Activated CD4-positive, alpha-beta T cell treated with anti-CD3 and anti-CD28 coated beads, Interleukin-2, amount 50 U/mL, for 4 hours (primary cell): ENCODE measurements at regions not wholly inside any gene's neighbourhood (a gene's known extent, or its start where the extent isn't known, plus 50 kb on each side); places are given as distances from the start of the nearest gene placed in this dataset.
"Not testable (repeated sequence)": the region's sequence is repeated elsewhere in the genome, so short reads cannot be mapped to it uniquely, and the experiment has no call there.

Experiments
- DNase-seq, 2 experiments: peaks; one replicate each; pipeline ENCODE4 v3.0.0-alpha.2; 2020

DNA sequence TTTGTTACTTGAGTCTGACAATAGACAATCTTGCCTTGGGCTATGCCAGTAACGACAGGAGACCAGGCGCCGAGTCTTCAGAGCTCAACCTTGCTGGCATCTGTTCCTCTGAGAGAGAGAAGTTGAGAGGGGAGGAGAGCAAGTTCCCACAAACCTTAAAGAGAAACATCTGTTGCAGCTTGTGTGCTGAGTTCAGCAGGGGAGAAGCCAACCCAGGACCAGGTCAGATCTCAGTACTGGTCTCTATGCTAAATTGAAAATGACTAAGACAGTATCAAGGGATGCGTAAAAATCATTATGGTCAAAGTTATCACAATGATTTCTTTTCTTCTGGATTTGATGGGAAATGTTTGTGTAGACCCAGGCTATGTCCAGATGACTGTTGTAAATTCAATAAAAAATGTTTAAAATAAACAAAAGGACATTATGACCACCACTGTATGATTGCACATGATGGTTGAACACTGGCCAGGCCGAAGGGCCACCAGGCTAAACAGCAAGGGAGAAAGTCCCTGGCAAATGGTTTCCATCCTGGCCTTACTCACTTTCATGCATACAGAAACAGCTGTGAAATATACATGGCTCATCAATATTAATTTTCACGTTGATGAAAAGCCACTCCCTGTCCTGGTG lies 100.3 kb upstream of the PMAIP1 start:
- no peak for DNase-seq

DNA sequence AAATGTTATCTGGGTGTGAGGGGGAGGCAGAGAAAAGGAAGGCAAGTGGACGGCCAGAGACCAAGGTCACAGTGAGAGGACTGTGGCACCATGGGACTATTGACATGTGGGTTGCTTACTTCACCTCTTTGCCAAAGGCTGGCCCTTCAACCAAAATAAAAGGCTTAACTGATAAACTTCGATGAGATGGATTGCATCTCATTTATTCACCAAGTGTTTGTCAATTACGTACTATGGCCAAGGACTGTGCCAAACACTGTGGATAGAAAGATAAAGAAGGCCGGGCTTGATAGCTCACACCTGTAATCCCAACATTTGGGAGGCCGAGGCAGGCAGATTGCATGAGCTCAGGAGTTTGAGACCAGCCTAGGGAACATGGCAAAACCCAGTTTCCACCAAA lies 98.7 kb upstream of the CCBE1 start:
- no peak for DNase-seq

DNA sequence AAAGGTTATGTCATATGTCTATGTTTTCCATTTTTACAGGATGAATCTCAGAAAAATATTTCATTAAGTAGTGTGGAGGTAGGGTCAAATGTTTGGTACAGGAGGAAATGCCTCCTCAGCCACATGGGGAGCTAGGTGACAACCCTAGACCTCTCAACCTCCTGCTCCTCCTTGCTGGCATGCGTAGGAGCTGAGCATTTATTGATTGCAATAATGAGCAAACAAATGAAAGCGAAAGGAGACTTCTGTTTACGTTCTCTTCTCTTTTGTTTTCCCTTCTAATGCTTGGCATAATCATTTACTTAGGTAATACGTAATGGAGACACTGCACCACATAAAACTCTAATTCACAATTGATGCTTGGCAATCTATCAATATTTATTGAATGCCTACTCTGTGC lies 95.1 kb upstream of the CCBE1 start:
- no peak for DNase-seq

DNA sequence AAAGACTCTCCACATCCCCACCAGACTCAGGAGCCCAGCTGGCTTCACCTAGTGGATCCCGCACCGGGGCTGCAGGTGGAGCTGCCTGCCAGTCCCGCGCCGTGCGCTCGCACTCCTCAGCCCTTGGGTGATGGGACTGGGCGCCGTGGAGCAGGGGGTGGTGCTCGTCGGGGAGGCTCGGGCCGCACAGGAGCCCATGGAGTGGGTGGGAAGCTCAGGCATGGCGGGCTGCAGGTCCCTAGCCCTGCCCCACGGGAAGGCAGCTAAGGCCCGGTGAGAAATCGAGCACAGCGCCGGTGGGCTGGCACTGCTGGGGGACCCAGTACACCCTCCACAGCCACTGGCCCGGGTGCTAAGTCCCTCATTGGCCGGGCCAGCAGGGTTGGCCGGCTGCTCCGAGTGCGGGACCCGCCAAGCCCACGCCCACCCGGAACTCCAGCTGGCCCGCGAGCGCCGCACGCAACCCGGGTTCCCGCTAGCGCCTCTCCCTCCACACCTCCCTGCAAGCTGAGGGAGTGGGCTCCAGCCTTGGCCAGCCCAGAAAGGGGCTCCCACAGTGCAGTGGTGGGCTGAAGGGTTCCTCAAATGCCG lies 93.2 kb upstream of the CCBE1 start:
- not testable (repeated sequence) for DNase-seq

DNA sequence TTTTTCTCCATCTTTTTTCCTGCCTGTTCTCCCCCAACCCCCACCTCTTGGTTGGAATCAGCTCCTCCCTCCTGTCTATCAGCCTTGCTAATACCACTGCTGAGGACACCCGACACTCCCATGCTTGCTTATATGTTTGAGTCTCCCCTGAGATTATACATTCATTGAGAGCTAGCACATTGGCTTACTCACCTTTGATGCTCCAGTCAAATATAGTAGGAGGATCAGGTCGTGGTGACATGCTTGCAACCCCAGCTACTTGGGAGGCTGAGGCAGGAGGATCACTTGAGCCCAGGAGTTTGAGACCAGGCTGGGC lies 91.5 kb upstream of the CCBE1 start:
- DNase-seq, result no peak

DNA sequence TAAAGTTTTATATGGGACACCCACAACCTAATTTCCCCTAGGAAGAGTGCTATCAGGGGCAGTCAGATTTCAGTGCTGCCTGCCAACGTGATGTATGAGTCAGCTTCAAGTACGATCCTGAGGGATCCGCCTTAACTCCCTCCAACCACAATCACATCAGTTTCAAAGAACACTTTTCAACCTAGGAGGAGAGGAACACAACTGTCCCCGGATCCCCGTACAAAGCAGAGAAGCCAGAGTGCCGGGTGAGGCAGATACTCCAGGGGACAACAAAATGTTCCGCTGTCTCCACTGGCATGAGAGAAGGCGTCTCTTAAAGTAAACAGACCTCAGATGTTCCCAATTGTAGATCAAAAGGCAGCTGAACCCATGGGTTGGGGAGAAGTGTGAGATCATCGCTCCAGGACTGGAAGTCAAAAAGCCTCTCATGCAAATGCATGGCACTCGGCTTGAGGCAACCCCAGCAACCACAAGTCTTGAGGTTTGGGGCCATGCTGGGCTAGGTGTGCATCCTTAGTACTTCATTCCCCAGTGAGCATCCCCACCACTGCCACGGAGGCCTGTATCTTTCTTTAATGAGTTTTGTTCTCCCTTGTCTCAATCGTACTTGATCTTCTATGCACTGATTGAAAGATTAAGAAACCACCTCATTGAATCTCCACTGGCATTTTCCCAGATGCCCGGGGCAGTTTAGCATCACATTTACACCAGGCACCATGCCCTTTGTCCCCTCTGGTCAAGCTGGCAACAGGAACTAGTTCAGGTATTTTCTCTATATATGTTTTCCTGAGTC lies 91.0 kb upstream of the CCBE1 start:
- DNase-seq, result no peak

DNA sequence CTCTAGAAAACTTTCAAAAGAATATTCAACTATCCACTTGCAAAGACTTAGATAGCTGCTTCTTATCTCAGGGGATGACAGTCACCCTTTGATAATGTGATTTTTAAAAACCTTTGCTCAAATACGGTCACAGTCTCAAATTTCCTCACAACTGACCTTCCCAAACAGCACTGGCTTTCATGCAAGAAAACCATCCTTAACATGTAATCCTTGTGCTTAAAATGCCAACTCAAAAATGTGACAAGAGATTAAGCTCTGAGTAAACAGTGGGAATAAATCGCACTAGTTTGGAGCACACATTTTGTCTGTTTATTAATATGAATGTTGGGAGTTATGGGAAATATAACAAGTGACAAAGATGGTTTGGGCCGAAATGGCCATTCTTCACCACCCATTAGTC lies 87.5 kb upstream of the CCBE1 start:
- no peak for DNase-seq

DNA sequence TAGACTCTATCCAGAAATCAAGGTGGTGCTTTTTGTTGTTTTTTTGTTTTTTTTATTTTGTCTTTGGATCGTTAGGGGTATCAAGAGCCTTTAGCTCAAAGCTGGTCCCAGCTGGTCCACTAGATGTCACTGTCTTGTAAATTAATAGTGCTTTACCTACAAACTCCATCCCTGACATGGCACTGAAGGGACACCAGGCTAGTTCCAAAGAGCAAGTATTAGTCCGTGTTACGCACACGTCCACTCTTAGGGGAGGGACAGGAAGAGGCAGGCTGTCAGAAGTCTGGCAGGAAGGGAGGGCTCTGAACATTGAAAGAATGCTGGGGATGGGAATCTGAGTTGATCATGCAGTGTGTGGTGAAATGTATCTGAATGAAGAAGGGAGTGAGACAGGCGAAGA lies 85.9 kb upstream of the CCBE1 start:
- DNase-seq, result no peak

DNA sequence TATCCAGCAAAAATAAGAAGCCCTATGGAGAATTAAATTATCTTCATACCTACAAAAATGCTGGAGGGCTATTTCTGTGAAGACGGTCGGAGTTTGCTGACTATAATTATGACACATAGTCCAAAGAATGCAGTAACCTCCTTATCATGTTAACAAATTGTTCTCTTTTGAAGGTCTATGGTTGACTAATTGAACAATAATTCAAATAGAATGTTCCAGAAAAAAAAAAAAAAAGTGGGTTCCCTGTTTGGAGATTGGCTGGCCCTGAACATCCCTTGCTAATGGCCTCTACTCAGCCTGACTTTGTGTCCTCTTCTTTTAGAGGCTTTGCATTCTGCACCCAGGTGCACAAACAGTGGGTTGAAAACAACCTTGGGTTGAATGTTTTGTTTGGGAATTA lies 82.8 kb upstream of the CCBE1 start:
- DNase-seq, result no peak

DNA sequence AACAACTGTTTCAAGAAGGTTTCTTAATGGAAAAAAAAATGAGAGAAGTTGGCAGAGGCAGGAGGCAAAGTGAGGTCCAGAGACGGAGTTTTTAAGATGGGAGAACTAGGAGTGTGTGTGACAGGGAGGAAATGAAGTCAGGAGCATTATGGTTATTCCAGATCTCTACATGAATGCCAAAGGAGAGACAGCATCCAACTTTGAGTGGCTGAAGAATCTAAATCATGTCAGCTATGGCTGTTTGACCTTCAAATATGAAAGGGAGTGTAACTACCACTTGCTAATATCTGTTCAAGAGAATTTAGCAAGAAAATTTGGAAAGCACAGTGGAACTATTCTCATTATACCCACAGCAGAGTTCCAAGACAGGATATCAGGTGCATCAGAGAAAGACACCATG lies 81.2 kb upstream of the CCBE1 start:
- no peak for DNase-seq

DNA sequence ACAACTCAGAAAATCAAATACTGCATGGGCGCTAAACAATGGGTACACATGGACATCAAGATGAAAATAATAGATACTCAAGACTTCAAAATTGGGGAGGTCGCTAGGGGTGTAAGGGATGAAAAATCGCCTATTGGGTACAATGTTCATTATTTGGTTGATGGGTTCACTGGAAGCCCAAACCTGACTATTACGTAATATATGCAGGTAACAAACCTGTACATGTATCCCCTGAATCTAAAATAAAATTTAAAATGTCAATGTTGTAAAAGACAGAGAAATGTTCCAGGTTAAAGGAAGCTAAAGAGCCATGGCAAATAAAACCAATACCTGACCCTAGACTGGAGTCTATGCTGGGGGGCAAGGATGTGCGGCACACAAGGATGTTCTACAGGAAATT lies 80.4 kb upstream of the CCBE1 start:
- no peak for DNase-seq

DNA sequence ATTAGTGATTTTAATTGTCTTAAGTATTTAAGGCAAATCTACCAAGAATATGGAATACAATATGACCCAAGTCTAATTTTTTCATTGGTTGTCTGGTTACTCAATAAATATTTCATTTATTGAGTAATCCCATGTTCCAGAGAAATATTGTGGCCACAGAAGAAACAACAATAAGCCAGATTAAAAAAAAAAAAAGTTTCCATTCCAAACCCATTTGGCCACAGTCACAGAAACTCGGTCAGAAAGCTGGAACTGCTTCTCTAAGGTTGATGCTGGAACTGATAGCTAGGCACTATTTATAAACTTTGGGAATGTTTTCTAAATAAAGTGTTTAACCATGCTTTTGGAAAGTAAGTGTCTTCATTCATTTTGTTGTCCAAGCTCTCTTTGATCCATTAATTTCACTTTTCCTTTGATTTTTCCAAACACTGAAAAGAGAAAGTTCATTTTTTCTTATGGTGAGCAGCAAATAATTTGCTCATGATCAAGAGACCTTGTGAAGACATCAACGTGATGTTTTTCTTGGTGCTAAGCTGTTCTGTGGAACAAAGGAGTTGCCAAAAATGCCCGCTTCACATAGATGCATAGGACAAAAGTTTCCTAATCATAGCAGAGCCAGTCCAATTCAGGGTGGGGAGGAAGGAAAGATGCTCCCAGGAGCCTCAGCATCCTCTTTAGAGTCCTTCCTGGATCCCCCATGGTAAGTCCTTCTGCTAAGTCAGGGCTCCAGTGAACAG lies 72.1 kb upstream of the CCBE1 start:
- no peak for DNase-seq

DNA sequence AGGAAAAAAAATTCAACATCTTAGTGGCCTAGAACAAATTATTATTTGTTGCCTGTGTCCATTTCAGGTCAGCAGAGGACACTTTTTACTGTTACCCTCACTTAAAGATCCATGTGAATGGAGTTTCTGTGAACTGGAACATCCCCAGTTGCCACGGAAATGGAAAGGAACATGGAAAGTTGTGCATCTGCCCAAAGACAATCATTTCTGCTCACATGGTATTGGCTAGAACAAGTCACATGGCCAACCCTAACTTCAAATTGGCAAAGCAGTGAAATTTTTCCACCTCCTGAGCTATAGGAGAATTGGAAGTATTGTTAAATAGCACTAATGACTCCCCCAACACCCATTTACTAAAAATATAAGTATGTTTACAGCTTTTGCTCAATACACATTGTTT lies 71.2 kb upstream of the CCBE1 start:
- DNase-seq, result no peak

DNA sequence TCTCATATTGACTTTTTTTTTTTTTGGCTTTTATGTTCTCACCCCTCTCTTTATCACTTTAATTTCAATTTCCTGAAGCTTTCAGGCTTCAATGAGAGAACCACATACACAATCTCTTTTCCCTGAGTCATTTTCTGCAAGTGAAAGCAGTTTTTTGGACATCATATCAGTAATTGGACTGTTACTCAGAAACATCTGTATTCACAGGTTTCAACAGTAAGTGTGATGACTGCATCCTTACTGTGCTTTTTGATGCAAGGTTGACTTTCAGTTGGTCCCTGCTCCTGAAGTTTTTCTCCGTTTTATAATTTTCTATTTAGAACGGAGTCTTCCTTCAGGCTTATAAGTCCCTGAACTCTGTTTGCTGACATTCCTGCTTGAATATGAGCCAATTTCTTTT lies 70.5 kb upstream of the CCBE1 start:
- DNase-seq, result no peak

DNA sequence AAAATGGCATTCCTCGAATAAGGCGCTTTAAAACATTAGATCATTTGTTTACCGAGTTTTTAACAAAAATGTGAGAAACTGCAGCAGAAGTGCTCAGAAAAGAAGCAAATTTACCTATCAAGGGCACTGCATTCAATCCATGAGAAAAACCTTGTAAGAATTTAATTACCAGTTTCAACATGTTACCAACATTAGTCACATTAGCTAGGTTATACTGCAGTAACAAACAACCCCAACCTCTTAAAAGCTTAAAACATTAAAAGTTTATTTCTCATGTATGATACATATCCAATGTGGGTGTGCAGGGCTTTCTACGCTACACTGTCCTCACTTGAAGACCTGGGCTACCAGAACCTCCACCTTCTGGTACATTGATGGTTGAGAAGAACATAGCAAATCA lies 68.1 kb upstream of the CCBE1 start:
- no peak for DNase-seq

DNA sequence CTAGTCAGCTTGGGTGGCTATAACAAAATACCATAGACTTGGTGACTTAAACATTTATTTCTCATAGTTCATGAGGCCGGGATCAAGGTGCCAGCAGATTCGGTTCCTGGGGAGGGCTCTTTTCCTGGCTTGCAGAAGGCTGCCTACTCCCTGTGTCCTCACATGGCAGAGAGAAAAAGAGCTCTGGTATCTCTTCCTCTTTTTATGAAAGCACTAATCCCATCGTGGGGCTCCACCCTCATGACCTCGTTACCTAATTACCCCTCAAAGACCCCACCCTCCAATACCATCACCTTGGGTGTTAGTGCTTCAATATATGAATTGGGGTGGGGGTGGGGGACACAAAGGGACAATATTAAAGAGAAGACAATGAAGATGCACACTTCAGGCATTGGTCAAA lies 67.1 kb upstream of the CCBE1 start:
- DNase-seq, result no peak

DNA sequence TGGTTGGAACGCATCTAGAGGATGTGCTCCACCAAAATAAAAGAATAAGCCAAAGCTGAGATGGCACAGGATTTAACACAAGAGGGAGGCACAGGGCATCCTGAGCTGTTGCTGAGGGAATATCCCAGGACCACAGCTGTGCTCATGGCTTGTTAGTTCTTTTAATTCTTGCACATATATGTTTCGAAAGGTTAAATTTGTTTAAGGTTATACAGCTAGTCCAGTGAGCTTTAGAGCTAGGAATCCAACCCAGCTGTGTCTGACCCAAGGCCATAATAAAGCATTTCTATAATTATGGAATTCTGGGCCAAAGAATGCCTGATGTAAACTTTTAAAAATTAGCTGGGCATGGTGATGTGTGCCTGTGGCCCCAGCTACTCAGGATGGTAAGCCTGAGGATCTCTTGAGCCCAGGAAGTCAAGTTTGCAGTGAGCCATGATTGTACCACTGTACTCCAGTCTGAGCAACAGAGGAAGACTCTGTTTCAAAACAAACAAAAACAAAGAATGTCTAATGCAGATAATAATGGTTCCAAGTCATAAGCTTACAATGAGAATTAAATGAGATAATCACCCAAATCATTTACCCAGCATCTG lies 66.4 kb upstream of the CCBE1 start:
- DNase-seq, result no peak

DNA sequence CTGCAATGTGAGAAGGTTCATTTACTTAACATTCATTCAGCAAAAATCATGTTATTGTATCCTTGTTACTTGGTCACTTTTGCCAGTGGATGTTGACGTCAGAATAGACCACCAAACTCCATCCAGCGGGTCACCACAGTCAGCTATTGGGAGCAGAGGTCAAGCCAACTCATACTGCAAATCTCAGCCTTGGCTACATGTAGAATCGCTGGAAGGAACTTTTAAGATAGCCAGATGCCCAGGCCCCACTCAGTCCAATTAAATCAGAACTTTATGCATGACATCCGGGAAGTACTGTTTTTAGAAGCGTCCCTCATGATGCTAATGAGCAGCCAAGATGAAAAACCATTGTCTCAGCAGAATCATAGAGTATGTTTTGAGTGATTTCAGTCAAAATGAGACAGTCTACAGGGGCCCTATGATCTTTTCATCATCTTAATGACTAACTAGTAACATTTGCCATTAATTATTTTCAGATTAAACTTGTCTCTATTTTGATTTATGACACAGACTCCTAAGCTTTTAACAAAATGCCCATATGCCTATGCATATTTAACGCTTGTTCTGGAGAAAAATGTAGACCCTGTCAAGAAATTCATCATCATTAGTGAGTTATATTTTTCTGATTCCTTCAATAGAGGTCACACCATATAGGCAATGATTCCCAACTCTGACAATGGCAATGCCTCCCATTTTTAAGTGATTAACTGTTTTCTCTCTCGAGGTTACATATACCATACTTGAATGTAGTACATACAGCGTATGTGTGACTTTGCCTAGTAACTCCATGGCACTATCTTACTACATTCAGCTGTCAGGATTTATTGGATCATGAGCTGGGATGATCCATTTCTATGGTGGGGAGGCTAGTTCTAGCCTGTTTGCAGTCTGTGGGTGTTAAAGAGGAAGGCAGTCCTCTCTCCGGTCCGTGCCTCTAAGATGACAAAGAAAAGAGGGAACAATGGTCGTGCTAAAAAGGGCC lies 63.7 kb upstream of the CCBE1 start:
- DNase-seq, result no peak

DNA sequence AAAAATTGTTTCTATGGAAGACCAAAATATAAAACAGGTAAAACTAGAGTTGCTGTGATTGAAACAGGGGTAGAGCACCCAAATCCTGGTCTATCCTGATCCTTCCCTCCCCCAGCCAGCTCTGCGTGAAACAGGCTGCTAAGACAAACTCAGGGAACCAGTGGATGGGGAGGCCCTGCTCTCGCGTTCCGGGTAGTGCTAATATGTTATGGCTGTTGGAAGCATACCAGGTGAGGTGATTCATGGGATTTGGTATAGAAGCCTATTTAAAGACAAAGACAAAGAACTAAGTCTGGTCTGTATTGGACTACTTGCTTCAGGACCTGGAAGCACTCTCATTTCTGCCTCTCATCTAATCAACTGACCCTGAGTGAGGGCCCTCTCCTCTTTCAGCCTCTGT lies 63.0 kb upstream of the CCBE1 start:
- DNase-seq, result no peak

DNA sequence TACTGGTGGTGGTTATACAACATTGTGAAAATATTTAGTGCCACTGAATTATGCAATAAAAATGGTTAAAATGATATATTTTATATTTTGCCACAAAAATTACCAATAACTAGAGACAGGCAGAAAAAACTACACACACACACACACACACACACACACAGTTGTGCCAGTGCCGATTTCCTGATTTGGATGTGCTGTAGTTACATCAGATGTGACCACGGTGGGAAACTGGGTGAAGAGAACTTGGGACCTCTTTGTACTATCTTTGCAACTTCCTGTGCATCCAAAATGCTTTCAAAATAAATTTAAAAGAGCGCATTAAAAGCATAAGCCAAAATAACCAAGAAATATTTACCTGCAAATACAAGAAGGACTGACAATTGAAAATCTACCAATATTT lies 61.6 kb upstream of the CCBE1 start:
- no peak for DNase-seq

DNA sequence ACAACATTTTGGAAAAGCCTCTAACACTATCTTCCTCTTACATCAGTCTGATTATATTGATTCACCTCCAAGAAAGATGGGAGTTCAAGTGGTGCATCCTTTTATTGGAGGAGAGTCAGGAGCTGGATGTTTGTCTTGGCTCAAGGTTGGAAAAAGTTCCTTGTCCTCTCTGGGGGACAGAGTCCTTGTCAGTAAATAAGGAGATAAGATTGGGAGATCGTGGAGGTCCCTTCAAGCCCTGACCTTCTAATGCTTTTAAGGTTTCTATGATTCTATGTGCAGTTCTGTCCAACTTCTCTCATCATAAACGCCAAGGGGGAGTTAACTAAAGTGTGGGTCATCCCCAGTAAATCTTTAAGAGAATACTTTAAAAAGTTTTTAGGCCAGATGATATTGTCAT lies 60.9 kb upstream of the CCBE1 start:
- DNase-seq, result no peak

DNA sequence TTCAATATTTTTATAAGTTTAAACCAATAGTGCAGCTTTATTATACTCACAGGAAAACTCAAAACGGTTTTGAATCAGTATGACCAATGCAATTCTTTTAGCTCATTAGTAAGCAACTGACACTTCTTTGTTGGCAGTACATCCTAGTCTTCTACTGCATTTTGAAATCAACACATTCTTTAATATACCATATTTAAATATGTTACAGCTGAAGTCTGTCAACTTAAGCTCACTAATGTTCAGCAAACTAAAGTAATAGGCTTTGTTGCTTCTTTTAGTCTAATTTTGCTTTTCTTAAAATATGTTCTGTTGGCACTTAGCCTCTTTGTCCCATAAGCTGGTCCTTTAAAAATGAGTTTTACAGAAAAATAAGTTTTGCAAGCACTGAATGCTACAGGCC lies 55.4 kb upstream of the CCBE1 start:
- DNase-seq, result no peak
